GM10266 (cell line): ENCODE measurements at regions not wholly inside any gene's neighbourhood (a gene's known extent, or its start where the extent isn't known, plus 50 kb on each side); places are given as distances from the start of the nearest gene placed in this dataset.
"Not testable (repeated sequence)": the region's sequence is repeated elsewhere in the genome, so short reads cannot be mapped to it uniquely, and the experiment has no call there.

Experiments used
- DNase-seq: peaks from one replicate; pipeline ENCODE4 v3.0.0; 2012; ENCODE audit errors: extremely low spot score
- CTCF ChIP-seq: IDR thresholded peaks from 2 replicates; pipeline ENCODE4 v1.5.1; 2012; ENCODE audit warnings: mild to moderate bottlenecking, low read depth; ENCODE audit not compliant: control insufficient read depth, insufficient read depth; ENCODE audit errors: missing control alignments

- no peak for TF ChIP-seq CTCF
- DNase-seq, result no peak
These were observed 206.6 kb downstream of the BAMBI start for GRCh38 chr10:28883741-28884423.

- TF ChIP-seq CTCF, result no peak
- DNase-seq, result no peak
These were observed 213.0 kb downstream of the BAMBI start for GRCh38 chr10:28890121-28890950.

- DNase-seq, result no peak
- TF ChIP-seq CTCF, result no peak
These were observed 213.9 kb downstream of the BAMBI start for GRCh38 chr10:28891058-28891713.

- no peak for TF ChIP-seq CTCF
These were observed 215.7 kb downstream of the BAMBI start for GRCh38 chr10:28892818-28893547.

GRCh38 chr10:28894146-28894545, 216.8 kb downstream of the BAMBI start:
- DNase-seq, result no peak
- no peak for TF ChIP-seq CTCF

More at GRCh38 chr10:28892818-28893547, 215.7 kb downstream of the BAMBI start:
- DNase-seq, result no peak

- DNase-seq, result not testable (repeated sequence)
These were observed 218.3 kb downstream of the BAMBI start for GRCh38 chr10:28895671-28896070.

- not testable (repeated sequence) for DNase-seq
These were observed 219.6 kb downstream of the BAMBI start for GRCh38 chr10:28896791-28897409.
